GM13977 (cell line): ENCODE measurements at regions not wholly inside any gene's neighbourhood (a gene's known extent, or its start where the extent isn't known, plus 50 kb on each side); places are given as distances from the start of the nearest gene placed in this dataset.

ENCODE experiments used
- DNase-seq: peaks from one replicate; pipeline ENCODE4 v3.0.0; 2012; ENCODE audit warnings: low spot score
- CTCF ChIP-seq: IDR thresholded peaks from 2 replicates; pipeline ENCODE4 v1.5.1; 2012; ENCODE audit warnings: mild to moderate bottlenecking, control low read depth; ENCODE audit not compliant: insufficient read depth; ENCODE audit errors: extremely low read depth, missing control alignments
- in situ Hi-C: fragments of 300-500 bp; cut with MboI; formaldehyde crosslinking; loops from one replicate; pipeline ENCODE4 v1.12.0; 2022; ENCODE audit warnings: low sequenced_read_pairs, low pct_unique_long_range_greater_than_20kb, mixed read lengths, inconsistent platforms; ENCODE audit not compliant: unreplicated experiment

- in situ Hi-C loops, result no loop called here
- no peak for TF ChIP-seq CTCF
- DNase-seq, result no peak
These were observed 172.9 kb downstream of the KCTD12 start for GRCh38 chr13:76713280-76713679.

GRCh38 chr13:76711550-76712182, 174.5 kb downstream of the KCTD12 start:
- in situ Hi-C loops, result no loop called here
- DNase-seq, result no peak
- no peak for TF ChIP-seq CTCF

GRCh38 chr13:76709851-76710250, 176.4 kb downstream of the KCTD12 start:
- DNase-seq, result no peak
- in situ Hi-C loops, result no loop called here
- no peak for TF ChIP-seq CTCF

- TF ChIP-seq CTCF, result no peak
- in situ Hi-C loops, result no loop called here
- no peak for DNase-seq
These were observed 178.0 kb downstream of the KCTD12 start for GRCh38 chr13:76708138-76708688.

GRCh38 chr13:76707360-76707759, 178.8 kb downstream of the KCTD12 start:
- no peak for DNase-seq
- TF ChIP-seq CTCF, result no peak
- in situ Hi-C loops, result no loop called here

GRCh38 chr13:76703621-76704288, 182.4 kb downstream of the KCTD12 start:
- no peak for DNase-seq
- in situ Hi-C loops, result no loop called here
- TF ChIP-seq CTCF, result no peak
